Sigmoid colon (tissue), 6 donors: ENCODE measurements at regions not wholly inside any gene's neighbourhood (a gene's known extent, or its start where the extent isn't known, plus 50 kb on each side); places are given as distances from the start of the nearest gene placed in this dataset.

ENCODE experiments used
- DNase-seq: peaks from one replicate; pipeline ENCODE4 v3.0.0-alpha.2; 2019
- H3K27ac ChIP-seq, 4 donors: fragments of 200-600 bp; sonication (generic); one replicate each; pipeline ENCODE4 v1.5.1; 2016 to 2019; ENCODE audit warnings: mild to moderate bottlenecking in 1 of 4
- H3K27me3 ChIP-seq, 3 donors: fragments of 200-600 bp; sonication (generic); one replicate each; pipeline ENCODE4 v1.5.1; 2019; ENCODE audit warnings: mild to moderate bottlenecking in 1 of 3
- H3K36me3 ChIP-seq, 4 donors: fragments of 200-600 bp; sonication (generic); one replicate each; pipeline ENCODE4 v1.5.1; 2016 to 2019
- H3K4me1 ChIP-seq, 4 donors: fragments of 200-600 bp; sonication (generic); one replicate each; pipeline ENCODE4 v1.5.1; 2017 to 2019
- H3K4me3 ChIP-seq, 4 donors: fragments of 200-600 bp; sonication (generic); one replicate each; pipeline ENCODE4 v1.5.1; 2017 to 2019; ENCODE audit warnings: mild to moderate bottlenecking in 2 of 4, moderate library complexity in 1 of 4
- H3K9me3 ChIP-seq, 4 donors: fragments of 200-600 bp in 3 of 4; sonication (generic) in 3 of 4; one replicate each; pipeline versions ENCODE4 v1.5.1 to v1.6.1; 2013 to 2019
- CTCF ChIP-seq, 4 experiments: fragments of 450-650 bp in 3 of 4; fragments of 200-600 bp in 1 of 4; IDR thresholded peaks; one replicate each; pipeline ENCODE4 v1.5.1; 2016 to 2019; ENCODE audit warnings: antibody characterized with exemption in 4 of 4, mild to moderate bottlenecking in 3 of 4, moderate library complexity in 2 of 4
- EP300 ChIP-seq, 4 donors: sonication (generic); formaldehyde crosslinking; IDR thresholded peaks; one replicate each; pipeline ENCODE4 v1.6.1; 2017; ENCODE audit warnings: antibody characterized with exemption in 4 of 4
- POLR2A ChIP-seq, 2 donors: fragments of 450-650 bp; IDR thresholded peaks; one replicate each; pipeline ENCODE4 v1.6.1; 2016; ENCODE audit warnings: antibody characterized with exemption in 2 of 2, mild to moderate bottlenecking in 2 of 2, moderate library complexity in 2 of 2
- POLR2AphosphoS5 ChIP-seq, 4 donors: sonication (generic); formaldehyde crosslinking; IDR thresholded peaks; one replicate each; pipeline ENCODE4 v1.6.1; 2017; ENCODE audit warnings: antibody characterized with exemption in 4 of 4
- WGBS, 2 donors: extraction: QIAGEN DNeasy Blood & Tissue Kit; methylation state at CpG; one replicate each; pipeline ENCODE4 v1.1.7; 2013; 5-methylcytosine and 5-hydroxymethylcytosine counted together
- intact Hi-C: fragments of 100-400 bp; cut with DNase I; formaldehyde crosslinking; loops from one replicate; pipeline ENCODE4 v1.15.1; 2023
- donor health status: healthy with polysubstance abuse.
- donor health status: healthy.

GRCh38 chr6:140854318-140854717, 1278.4 kb upstream of the GJE1 start:
- intact Hi-C loops: no loop called here
- Histone ChIP-seq H3K36me3 (no peaks in the 10 kb centered on the region), H3K4me1 (peaks cover 0 to 31% (median 17%) of the 10 kb centered on the region in 4 donors), H3K9me3 (no peaks in the 10 kb centered on the region), H3K27me3 (no peaks in the 10 kb centered on the region), H3K27ac (peak overlapping the region in 2 of 4 donors; percentile 5 to 36), H3K4me3 (no peak overlapping the region)
- WGBS, 2 donors: 89 to 93% methylated on average over 1 of the region's 1 CpG
- no peak for DNase-seq
- TF ChIP-seq POLR2A (IDR thresholded peaks at IDR 0.05) (no peak), POLR2AphosphoS5 (IDR thresholded peaks at IDR 0.05) (peak in 1 of 4 donors; percentile 6)

- 71 to 86% methylated on average over 1 of the region's 1 CpG for WGBS, 2 donors
- H3K4me1 ChIP-seq: peaks cover 0 to 14% (median 6%) of the 10 kb centered on the region in 4 donors
- no peaks in the 10 kb centered on the region for H3K27me3 ChIP-seq
- intact Hi-C loops: no loop called here
- no peaks in the 10 kb centered on the region for H3K9me3 ChIP-seq
- TF ChIP-seq POLR2A (IDR thresholded peaks at IDR 0.05) (no peak), POLR2AphosphoS5 (IDR thresholded peaks at IDR 0.05) (no peak), CTCF (IDR thresholded peaks at IDR 0.05) (no peak), EP300 (IDR thresholded peaks at IDR 0.05) (no peak)
- DNase-seq: no peak
- no peaks in the 10 kb centered on the region for H3K36me3 ChIP-seq
- no peak overlapping the region for H3K4me3 ChIP-seq
- no peak overlapping the region for H3K27ac ChIP-seq
Measured at GRCh38 chr6:140850438-140850837, 1282.3 kb upstream of the GJE1 start.

GRCh38 chr6:140849456-140849855, 1283.3 kb upstream of the GJE1 start:
- 65 to 69% methylated on average over 1 of the region's 1 CpG for WGBS, 2 donors
- no peaks in the 10 kb centered on the region for H3K9me3 ChIP-seq
- H3K36me3 ChIP-seq: no peaks in the 10 kb centered on the region
- H3K4me3 ChIP-seq: no peak overlapping the region
- intact Hi-C loops: no loop called here
- peaks cover 0 to 12% (median 5%) of the 10 kb centered on the region in 4 donors for H3K4me1 ChIP-seq
- H3K27me3 ChIP-seq: no peaks in the 10 kb centered on the region
- no peak overlapping the region for H3K27ac ChIP-seq
- no peak for DNase-seq
- TF ChIP-seq EP300 (IDR thresholded peaks at IDR 0.05) (no peak), CTCF (IDR thresholded peaks at IDR 0.05) (no peak), POLR2A (IDR thresholded peaks at IDR 0.05) (no peak), POLR2AphosphoS5 (IDR thresholded peaks at IDR 0.05) (no peak)

- no peak overlapping the region for H3K4me3 ChIP-seq
- no peak overlapping the region for H3K27ac ChIP-seq
- no peak for TF ChIP-seq EP300 (IDR thresholded peaks at IDR 0.05)
- TF ChIP-seq POLR2A (IDR thresholded peaks at IDR 0.05): no peak
- no peak for TF ChIP-seq CTCF (IDR thresholded peaks at IDR 0.05)
- no peak for TF ChIP-seq POLR2AphosphoS5 (IDR thresholded peaks at IDR 0.05)
- H3K36me3 ChIP-seq: no peaks in the 10 kb centered on the region
- no peak for DNase-seq
- no peaks in the 10 kb centered on the region for H3K9me3 ChIP-seq
- peaks cover 0 to 3% (median 0%) of the 10 kb centered on the region in 4 donors for H3K4me1 ChIP-seq
- no peaks in the 10 kb centered on the region for H3K27me3 ChIP-seq
- WGBS, 2 donors: 68 to 83% methylated on average over 2 of the region's 2 CpGs
- intact Hi-C loops: no loop called here
Measured at GRCh38 chr6:140847262-140847645, 1285.5 kb upstream of the GJE1 start.

- peaks cover 0 to 3% (median 0%) of the 10 kb centered on the region in 4 donors for H3K4me1 ChIP-seq
- no peak for DNase-seq
- no peak overlapping the region for H3K27ac ChIP-seq
- intact Hi-C loops: no loop called here
- no peaks in the 10 kb centered on the region for H3K36me3 ChIP-seq
- WGBS, 2 donors: 84 to 85% methylated on average over 3 of the region's 3 CpGs
- TF ChIP-seq POLR2A (IDR thresholded peaks at IDR 0.05) (no peak), CTCF (IDR thresholded peaks at IDR 0.05) (no peak), POLR2AphosphoS5 (IDR thresholded peaks at IDR 0.05) (no peak), EP300 (IDR thresholded peaks at IDR 0.05) (no peak)
- no peaks in the 10 kb centered on the region for H3K27me3 ChIP-seq
- H3K9me3 ChIP-seq: no peaks in the 10 kb centered on the region
- H3K4me3 ChIP-seq: no peak overlapping the region
Measured at GRCh38 chr6:140846503-140847261, 1286.0 kb upstream of the GJE1 start.
